Breast epithelium (tissue), 3 donors: ENCODE measurements at regions not wholly inside any gene's neighbourhood (a gene's known extent, or its start where the extent isn't known, plus 50 kb on each side); places are given as distances from the start of the nearest gene placed in this dataset.

ENCODE experiments used
- POLR2AphosphoS5 ChIP-seq, 3 donors: sonication (generic); formaldehyde crosslinking; IDR thresholded peaks; one replicate each; pipeline ENCODE4 v1.6.1; 2017; ENCODE audit warnings: antibody characterized with exemption in 3 of 3
- TF ChIP-seq, protein P1 (sequence below), 3 donors: fragments of 450-650 bp; IDR thresholded peaks; one replicate each; pipeline ENCODE4 v1.5.1; 2016 to 2017; ENCODE audit warnings: antibody characterized with exemption in 3 of 3, mild to moderate bottlenecking in 3 of 3, moderate library complexity in 3 of 3

- peak in 1 of 3 donors; percentile 21 for TF ChIP-seq POLR2AphosphoS5 (IDR thresholded peaks at IDR 0.05)
- TF ChIP-seq, protein P1, sequence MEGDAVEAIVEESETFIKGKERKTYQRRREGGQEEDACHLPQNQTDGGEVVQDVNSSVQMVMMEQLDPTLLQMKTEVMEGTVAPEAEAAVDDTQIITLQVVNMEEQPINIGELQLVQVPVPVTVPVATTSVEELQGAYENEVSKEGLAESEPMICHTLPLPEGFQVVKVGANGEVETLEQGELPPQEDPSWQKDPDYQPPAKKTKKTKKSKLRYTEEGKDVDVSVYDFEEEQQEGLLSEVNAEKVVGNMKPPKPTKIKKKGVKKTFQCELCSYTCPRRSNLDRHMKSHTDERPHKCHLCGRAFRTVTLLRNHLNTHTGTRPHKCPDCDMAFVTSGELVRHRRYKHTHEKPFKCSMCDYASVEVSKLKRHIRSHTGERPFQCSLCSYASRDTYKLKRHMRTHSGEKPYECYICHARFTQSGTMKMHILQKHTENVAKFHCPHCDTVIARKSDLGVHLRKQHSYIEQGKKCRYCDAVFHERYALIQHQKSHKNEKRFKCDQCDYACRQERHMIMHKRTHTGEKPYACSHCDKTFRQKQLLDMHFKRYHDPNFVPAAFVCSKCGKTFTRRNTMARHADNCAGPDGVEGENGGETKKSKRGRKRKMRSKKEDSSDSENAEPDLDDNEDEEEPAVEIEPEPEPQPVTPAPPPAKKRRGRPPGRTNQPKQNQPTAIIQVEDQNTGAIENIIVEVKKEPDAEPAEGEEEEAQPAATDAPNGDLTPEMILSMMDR (IDR thresholded peaks at IDR 0.05), result no peak
Measured at GRCh38 chr5:96247097-96247701, 185.8 kb downstream of the PCSK1 start.
